Body of pancreas (tissue), 4 donors: ENCODE measurements at regions not wholly inside any gene's neighbourhood (a gene's known extent, or its start where the extent isn't known, plus 50 kb on each side); places are given as distances from the start of the nearest gene placed in this dataset.

Source experiments
- CTCF ChIP-seq, 7 experiments: fragments of 450-650 bp in 4 of 7; fragments of 200-600 bp in 3 of 7; sonication (generic) in 3 of 7; IDR thresholded peaks; one replicate each; pipeline ENCODE4 v1.5.1; 2016 to 2019; ENCODE audit warnings: antibody characterized with exemption in 7 of 7
- POLR2A ChIP-seq, 3 donors: fragments of 450-650 bp; IDR thresholded peaks; one replicate each; pipeline ENCODE4 v1.6.1; 2016; ENCODE audit warnings: antibody characterized with exemption in 3 of 3, mild to moderate bottlenecking in 2 of 3

- TF ChIP-seq CTCF (IDR thresholded peaks at IDR 0.05) (no peak), POLR2A (IDR thresholded peaks at IDR 0.05) (no peak)
Measured at GRCh38 chr2:241947004-241947350, 77.4 kb downstream of the RTP5 start.
